HG02973 (cell line): ENCODE measurements at regions not wholly inside any gene's neighbourhood (a gene's known extent, or its start where the extent isn't known, plus 50 kb on each side); places are given as distances from the start of the nearest gene placed in this dataset.

Experiments used
- ATAC-seq: cut with Tn5 transposase; IDR thresholded peaks from one replicate; pipeline ENCODE4 v1.9.1; 2021; ENCODE audit warnings: moderate library complexity; ENCODE audit not compliant: unreplicated experiment

DNA sequence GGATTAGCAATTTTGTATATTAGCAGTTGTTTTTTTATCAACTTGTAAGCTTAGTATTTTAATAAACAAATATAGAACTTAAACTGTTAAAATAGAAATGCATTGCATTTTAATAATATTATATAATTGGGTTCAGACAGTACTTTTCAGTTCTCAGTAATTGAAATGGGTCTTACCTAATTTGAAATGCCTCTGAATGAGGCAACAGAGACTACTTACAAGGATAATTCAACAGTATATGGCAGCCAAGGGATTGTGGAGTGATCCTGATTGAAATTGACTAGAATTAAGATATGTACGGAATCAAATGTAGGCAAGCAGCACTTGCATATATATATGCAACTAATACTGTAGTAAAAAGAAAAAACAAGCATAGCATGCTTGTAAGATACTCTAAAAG, 1503.9 kb upstream of the MIR17HG start:
- no peak for ATAC-seq

DNA sequence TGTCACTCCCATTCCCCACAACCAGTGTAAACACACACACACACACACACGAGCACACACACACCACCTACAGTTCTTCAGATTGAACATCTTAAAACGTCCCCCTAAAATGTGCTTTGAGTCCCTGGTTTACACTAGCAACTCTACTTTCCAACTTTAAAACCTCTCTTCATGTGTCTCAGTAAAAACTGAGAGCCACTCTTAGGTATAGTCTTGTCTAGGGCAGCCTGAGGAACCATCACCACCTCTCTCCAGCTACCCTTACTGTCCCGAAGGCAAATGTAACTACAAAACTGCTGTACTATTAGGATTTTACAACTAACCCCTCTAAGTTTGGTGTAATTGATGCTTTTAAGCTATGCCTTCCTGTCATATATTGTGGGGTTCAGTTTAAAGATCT, 1501.6 kb upstream of the MIR17HG start:
- no peak for ATAC-seq

DNA sequence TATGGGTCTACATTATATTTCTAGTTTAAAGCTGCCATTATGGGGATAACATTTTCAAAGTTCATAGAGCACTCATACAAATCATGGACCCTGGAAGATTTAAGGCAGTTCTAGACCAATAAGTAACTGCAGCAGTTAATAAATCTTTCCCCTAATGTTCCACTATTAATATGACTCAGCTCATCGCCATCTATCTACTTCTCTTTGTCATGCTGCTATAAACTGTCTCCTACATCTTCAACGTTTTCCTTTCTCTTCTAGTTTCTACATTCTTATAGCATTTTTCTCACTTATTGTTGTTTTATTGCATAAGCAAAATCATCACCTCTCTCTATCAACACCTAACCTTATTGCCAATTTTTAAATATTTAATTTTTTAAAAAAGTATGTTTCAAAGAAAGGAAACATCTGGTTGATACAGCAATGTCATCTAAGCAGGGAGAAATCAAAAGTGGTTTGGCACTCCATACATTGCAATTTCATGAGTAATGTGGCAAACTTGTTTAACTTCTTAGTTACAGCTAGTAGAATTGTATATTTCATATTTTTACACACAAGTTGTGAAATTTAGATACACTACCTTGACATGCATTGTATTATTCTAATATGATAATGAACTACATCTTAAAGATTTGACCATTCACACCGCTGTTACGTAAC, 1500.4 kb upstream of the MIR17HG start:
- no peak for ATAC-seq

DNA sequence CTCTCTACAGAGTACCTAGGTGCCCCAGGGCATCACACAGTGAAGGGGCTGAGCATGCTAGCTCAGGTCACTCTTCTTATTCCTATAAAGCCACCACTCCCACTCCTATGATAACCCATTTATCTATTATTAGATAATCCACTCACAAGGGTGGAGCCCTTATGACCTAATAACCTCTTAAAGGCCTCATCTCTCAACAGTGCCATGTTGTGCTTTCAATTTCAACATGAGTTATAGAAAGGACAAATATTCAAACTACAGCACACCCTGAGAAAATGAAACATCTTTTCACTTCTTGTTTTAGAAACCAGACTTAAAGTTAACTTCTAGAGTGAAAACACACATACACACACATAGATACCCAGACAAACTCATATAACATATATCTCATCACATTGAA, 1494.9 kb upstream of the MIR17HG start:
- no peak for ATAC-seq

DNA sequence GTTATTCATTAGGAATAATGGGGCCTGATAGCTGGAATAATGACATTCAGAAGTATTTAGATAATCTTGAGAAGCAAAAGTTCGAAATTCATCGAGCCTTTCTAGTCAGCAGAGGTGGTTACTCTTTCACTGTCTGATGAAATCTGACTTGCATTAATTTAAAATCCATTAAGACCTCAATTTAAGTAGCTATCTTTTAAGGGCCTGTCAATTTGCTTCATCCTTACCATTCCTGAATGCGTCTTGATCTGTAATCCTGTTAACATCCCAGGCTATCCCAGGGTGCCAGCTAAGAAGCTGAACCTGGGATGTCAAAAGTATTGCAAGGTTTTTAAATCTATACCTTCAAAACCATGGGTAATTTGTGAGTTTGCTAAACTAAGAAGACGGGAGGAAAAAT, 1491.0 kb upstream of the MIR17HG start:
- no peak for ATAC-seq

DNA sequence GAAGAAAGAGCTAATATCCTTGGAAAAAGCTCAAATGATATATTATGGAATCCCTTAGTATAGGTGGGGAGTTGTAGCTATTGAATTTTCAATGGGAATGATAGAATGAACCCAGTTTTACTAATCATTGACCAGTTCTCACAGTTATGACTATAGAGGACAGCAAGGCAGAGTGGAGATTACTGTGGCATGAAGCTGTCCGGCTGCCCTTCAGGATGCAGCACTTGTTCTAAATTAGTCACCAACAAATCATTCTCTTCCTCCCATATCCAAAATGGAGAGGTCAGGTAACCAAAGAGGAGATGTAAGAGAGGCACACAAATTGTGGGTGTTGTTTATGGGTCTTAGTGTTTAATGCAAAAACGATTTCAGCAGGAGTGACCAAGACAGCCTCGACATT, 1490.0 kb upstream of the MIR17HG start:
- ATAC-seq: no peak

DNA sequence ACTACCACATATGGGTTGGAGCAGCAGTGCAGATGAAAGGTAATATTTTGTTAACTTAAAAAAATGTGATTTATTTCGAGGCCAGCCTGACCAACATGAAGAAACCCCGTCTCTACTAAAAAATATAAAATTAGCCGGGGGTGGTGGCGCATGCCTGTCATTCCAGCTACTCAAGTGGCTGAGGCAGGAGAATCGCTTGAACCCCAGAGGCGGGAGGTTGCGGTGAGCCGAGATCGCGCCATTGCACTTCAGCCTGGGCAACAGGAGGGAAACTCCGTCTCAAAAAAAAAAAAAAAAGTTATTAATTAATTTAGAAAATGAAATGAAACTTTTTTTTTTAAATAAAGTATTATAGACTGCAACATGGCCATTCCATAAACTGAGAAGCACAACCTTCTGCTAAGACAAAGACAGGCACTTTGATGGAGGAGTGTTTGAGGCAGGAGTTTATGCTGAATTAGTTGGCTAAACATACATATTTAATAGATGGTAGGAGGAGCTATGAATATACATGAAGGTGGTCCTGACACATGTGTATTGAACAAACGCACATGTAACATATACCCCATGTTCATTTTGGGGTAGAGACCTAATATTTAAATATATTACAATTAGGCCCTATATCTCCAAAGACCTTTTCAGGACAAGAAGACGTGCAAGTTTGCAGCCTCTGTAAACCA, 1485.3 kb upstream of the MIR17HG start:
- no peak for ATAC-seq

DNA sequence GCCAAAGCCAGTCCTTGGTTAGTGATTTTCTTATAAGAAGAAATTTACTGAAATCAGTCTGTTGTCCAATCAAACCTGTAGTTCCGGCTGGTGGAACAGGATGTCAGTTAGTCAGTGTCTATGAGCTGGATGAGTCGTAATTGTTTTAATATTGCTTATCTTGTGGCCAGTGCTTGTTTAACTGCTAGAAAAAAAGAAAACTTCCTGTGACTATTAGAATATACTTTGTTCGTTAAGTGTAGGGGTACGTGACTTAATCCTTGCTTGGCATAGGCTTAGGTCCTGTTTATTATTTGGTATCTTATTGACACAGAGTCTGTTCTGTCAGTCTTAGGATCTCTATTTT, 1484.8 kb upstream of the MIR17HG start:
- ATAC-seq: no peak

DNA sequence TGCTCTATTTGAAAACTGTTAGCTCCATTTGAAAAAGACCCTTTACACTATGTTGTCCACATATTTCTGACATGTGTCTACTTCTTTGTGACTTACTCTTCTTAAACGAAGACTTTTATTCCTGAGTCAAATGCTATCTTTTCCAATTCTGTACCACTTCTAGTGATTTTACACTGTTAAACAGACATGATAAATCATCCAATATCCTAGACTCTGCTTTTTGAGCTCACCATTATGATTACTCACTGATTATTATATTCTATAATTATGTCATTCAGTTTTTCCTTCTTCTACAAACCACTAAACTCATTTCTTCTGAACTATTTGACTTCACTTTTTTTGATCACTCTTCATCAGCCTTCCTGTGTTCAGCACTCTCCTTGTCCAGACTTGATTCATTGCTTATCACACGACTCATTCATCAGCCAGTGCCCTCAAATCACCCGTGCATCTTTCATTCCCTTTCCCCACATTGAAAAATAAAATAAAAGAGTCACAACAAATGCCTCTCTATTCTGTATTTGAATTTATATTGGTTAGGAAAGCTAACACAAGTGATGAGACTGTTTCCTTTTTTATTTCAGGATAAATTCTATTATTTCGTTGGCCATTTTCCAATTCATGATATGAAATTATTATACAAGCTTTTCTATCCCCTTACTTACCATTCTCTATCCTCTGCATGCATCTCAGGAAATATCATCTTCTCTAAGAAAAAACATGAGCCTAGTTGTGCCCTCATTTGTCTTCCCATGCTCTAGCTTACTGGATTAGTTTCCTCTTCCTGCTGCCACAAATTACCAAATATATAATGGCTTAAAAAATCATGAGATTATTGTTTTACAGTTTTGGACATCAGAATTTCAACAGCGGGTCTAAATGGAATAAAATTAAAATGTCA, 1482.1 kb upstream of the MIR17HG start:
- no peak for ATAC-seq

DNA sequence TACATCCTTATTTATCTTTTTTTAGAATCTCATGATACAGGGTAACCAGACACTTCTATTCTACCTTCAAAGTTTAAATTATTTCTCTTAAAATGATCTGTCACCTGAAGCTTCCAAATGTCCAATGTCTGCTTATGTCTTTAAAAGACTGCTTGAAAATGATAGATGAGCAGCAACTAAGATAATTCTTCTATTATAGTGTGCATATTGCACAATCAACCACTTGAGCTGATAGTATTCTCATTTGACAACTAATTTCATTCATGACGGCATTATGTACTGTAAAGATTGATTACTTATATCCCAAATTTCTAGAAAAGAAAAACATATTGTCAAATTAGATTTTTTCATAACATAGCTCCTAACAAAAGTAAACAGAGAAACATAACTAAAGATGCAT, 1478.2 kb upstream of the MIR17HG start:
- ATAC-seq: no peak

DNA sequence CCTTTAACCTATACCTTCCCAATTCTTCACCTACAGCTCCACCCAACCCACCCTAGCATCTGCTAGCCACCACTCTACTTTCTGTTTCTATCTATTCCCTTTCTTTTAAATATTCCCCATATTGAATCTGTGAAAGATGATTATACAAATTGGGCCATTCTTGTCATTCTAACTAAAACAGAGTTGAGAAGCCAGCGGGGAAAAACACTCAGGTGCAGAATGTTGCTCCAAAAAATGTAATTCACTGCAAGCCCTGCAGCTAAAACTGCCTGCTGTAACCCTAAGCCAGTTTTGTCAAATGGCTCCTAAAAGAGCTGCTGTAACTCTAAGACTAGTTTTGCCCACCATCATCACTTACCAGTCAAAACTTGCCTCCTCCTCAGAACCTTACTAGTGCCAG, 1468.6 kb upstream of the MIR17HG start:
- ATAC-seq: no peak

DNA sequence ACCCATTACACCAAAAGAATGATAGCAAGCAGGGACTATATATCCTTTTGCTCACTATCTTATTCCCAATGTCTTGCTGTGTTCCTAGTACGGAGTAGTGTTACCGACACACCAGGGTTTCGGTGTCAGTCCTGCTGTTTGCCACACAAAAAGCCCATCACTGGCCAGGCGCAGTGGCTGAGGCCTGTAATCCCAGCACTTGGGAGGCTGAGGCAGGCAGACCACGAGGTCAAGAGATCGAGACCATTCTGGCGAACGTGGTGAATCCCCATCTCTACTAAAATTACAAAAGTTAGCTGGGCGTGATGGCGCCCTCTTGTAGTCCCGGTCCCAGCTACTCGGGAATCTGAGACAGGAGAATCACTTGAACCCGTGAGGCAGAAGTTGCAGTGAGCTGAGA, 1467.3 kb upstream of the MIR17HG start:
- ATAC-seq: no peak

DNA sequence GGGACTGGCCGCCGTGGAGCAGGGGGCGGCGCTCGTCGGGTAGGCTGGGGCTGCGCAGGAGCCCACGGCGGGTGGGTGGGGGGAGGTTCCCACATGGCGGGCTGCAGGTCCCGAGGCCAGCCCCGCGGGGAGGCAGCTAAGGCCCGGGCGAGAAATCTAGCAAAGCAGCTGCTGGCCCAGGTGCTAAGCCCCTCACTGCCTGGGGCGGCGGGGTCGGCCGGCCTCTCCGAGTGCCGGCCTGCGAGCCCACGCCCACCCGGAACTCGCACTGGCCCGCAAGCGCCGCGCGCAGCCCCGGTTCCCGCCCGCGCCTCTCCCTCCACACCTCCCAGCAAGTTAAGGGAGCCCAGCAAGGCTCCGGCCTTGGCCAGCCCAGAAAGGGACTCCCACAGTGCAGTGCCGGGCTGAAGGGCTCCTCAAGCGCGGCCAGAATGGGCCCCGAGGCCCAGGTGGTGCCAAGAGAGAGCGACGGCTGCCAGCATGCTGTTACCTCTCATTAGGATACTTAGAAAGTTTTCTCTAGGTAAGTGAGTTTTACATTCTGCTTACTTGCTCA, 1463.5 kb upstream of the MIR17HG start:
- no peak for ATAC-seq

DNA sequence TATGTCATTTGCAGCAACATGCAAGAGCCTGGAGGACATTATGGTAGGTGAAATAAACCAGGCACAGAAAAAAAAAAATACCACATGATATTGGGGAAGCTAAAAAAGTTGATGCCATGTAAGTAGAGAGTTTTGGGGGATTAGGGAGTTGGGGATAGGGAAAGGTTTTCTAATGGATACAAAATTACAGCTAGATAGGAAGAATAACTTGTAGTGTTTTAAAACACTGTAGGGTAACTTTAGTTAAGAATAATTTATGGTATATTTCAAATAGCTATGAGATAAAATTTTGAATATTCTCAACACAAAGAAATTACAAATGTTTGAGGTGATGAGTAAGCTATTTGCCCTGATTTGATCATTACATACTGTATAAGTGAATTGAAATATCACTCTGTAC, 1456.7 kb upstream of the MIR17HG start:
- ATAC-seq: no peak

DNA sequence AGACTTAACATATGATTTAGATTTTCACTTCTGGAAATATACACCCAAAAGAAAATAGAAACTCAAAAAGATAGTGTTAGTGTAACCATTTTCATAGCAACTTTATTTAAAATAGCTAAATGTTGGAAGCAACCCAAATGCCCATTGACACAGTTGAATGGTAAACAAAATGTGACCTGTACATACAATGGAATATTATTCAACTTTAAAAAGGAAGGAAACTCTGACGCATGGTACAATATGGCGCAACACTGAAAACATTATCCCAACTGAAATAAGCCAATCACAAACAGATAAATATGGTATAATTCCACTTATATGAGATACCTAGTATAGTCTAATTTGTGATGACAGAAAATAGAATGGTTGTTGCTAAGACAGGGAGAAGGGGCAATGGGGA, 1456.1 kb upstream of the MIR17HG start:
- ATAC-seq: no peak

DNA sequence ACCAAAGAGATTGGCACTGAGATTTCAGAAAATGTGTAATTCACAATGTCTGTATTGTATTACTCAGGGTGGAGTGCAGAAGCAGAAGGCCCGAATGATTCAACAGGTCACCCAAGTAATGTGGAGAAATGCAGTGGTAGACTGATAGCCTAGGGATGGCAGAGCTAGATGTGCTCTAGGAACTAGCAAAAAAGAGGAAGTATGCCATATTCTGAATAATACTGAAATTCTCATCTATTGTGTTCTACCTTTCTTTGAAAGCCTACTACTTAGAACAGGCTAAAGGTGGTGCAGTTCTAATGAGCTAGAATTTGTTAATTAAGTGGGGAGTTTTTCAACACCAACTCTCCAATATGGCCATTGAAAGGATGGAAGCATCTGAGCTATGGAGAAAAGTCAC, 1449.8 kb upstream of the MIR17HG start:
- ATAC-seq: no peak

DNA sequence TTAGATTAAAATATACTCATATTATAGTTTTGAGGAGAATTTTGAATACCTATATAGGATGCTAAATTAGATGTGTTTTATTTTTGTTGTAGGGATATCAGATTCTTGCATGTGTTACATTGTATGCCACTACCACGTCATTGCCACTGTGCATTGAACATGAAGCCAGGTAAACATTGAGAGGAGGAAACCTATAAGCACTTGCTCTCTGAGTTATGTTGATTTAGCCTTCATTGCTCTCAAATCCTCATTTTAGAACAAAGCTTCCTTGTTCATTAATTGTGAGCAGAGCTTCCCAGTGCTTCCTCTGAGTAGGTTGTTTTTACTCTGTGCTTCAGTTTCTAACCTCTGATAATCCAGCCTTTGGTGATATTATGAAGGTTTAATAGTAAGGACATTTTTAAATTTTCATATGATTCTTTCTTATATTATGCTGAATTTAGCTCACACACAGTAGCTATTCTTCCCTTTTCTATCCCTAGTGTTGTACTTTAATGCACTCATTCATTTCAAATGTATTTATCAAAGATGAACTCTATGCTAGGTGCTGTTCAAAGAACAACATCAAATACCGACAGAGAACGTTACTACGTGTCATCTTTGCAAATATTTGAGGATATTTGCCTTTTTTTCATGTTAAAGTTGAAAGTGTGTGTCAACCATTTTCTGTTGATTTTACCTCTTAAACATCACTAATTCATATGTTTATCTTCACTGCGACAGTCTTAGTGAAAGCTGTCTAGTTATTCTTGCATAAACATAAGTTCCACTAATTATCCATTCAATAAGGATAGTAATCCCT, 1448.0 kb upstream of the MIR17HG start:
- ATAC-seq: no peak

DNA sequence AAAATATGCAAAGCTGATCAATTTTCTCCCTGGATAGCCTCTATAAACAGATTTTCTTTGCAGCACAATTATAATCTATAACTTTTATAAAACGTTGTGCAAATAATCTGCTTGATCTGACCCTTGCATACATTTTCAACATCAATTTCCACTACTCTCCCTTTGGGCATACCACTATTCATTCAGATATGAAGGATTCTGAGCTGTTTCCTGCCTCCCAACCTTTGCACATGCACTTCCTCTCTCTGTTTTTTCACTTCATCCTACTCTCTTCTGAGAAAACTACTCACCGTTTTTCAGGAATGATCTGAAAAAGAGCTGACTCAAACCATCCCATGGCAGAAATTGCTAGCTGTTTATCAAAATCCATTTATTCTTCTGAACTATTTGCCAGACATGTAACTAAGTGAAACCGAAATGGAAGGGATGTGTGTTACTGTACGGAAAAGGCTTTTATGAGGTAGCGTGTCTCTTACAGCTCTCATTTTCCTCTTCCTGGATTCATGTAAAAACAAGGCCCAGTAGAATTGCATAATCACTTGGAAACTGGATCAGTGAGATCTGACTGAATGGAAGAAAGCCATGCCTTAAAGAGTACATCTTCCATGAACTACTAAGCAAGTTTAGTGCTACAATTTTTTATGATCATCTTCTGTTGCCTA, 1447.3 kb upstream of the MIR17HG start:
- no peak for ATAC-seq

DNA sequence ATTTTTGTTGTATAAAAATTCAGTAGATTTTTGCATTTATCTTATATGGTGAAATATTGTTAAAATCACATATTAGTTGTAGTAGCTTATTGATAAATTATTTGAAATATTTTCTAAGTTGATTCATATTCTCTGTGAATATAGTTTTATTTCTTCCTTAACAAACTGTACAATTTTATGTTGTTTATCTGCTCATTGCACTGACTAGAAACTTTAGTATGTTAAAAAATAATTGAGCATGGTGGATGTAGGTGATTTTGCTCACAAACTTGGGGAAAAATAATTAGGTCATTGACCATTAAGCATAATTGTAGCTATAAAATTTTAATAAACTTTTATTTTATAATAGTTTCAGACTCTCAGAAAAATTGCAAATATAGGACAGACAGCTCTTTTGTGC, 1445.3 kb upstream of the MIR17HG start:
- ATAC-seq: no peak

DNA sequence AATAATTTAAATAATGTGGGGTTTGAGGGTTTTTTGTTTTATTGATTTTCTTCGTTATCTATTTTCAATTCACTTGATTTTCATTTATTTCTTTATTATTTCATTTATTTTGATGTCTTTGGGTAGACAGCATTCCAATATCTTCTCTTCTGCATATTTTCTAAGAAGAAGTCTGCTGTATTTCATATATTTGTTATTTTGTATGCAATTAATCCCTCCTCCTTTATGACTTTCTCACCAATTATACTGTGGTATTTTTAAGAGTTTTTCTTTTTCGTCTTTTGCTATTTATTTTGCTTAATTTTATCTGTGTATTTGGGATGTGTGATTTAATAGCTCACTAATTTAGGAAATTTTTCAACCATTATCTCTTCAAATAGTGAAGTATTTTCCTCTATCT, 1444.4 kb upstream of the MIR17HG start:
- no peak for ATAC-seq
